Limb (tissue), 2 donors: ENCODE measurements at regions not wholly inside any gene's neighbourhood (a gene's known extent, or its start where the extent isn't known, plus 50 kb on each side); places are given as distances from the start of the nearest gene placed in this dataset.

ENCODE experiments used
- DNase-seq, 2 donors: peaks; one replicate each; pipeline ENCODE4 v3.0.0-alpha.2; 2016; ENCODE audit errors: extremely low spot score in 2 of 2

- DNase-seq = no peak
Observed at GRCh38 chr6:11298651-11299420, 66.4 kb upstream of the NEDD9 start.

DNA sequence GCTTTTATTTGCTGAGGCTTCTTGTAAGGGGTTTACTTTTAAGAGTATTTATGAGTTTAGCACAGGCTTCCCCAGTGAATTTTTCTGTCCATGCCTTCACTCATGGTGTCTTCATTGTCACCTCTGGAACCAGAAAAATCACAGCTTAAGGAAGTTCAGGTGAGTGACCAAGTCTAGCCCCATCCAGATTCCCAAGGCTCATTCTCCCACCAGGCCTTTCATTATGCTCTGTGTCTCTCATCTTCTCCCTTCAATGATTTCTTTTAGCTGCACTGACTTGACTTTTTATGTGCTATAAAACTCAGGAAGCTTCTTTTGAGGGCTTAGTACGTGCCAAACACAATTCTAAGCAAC is 64.9 kb upstream of the NEDD9 start:
- no peak for DNase-seq

GRCh38 chr6:11296449-11297375 is 64.2 kb upstream of the NEDD9 start:
- no peak for DNase-seq

DNA sequence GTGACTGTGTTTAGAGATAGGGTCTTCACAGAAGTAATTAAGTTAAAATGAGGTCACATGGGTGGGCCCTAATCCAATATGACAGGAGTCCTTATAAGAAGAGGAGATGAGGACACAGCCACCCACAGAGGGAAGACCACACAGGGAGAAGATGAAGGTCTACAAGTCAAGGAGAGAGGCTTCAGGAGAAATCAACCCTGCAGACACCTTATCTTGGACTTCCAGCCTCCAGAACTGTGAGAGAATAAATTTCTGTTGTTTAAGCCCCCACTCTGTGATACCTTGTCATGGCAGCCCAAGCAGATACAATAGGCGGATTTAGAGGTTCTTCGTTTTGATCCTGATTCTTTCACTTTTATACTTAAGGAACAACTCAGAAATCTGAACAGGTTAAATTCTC is 63.5 kb upstream of the NEDD9 start:
- no peak for DNase-seq

GRCh38 chr6:11294228-11294627 is 61.8 kb upstream of the NEDD9 start:
- DNase-seq = no peak

GRCh38 chr6:11292594-11293236 is 60.2 kb upstream of the NEDD9 start:
- DNase-seq = no peak

- no peak for DNase-seq
Observed at GRCh38 chr6:11292091-11292490, 59.6 kb upstream of the NEDD9 start.

DNA sequence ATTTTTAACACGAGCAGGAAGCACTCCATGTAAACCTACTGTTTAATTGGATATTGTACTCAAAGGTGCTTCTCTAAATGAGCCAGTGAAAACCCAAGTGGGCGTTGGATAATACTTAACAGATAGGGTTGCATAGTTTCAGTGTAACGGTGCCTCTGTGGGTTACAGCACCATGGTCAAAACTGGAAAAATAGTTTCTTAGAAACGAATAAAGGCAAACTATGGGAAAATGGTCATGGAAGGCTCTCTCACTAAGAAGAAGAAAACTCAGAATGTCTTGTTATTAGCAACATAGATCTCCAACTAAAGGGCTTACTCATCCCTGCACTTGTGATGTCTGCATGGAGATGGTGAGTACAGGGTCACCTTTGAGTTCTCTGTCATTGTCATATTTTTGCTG is 59.1 kb upstream of the NEDD9 start:
- no peak for DNase-seq

- DNase-seq = no peak
Observed at GRCh38 chr6:11290027-11290426, 57.6 kb upstream of the NEDD9 start.

- DNase-seq = no peak
Observed at GRCh38 chr6:11288065-11288464, 55.6 kb upstream of the NEDD9 start.

DNA sequence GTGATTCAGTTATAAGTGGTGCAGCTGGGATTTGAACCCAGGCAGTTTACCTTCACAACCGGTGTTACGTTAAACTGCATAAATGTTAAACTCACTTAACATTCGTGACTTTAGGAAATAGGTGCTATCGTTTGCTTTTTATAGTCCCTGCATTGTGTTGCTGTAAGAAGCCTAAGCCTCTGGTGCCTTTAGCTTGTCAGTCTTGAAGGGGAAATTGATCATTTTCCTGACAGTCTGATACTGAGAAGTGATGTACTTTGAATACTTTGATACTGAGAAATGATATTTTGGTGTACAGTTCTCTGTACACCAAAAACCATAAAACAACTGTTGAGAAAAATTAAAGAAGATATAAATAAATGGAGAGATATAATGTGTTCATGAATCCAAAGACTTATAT is 52.5 kb upstream of the NEDD9 start:
- DNase-seq = no peak

GRCh38 chr6:11283629-11284028 is 51.2 kb upstream of the NEDD9 start:
- no peak for DNase-seq

GRCh38 chr6:11282875-11283274 is 50.4 kb upstream of the NEDD9 start:
- DNase-seq = no peak
